HG03175 (cell line): ENCODE measurements at regions not wholly inside any gene's neighbourhood (a gene's known extent, or its start where the extent isn't known, plus 50 kb on each side); places are given as distances from the start of the nearest gene placed in this dataset.

ENCODE experiments used
- ATAC-seq: cut with Tn5 transposase; IDR thresholded peaks from one replicate; pipeline ENCODE4 v1.9.1; 2021; ENCODE audit warnings: mild to moderate bottlenecking, moderate library complexity; ENCODE audit not compliant: unreplicated experiment

GRCh38 chr3:34696831-34697230 is 898.4 kb downstream of the PDCD6IP start:
- ATAC-seq = no peak

- no peak for ATAC-seq
These were observed 904.6 kb downstream of the PDCD6IP start for GRCh38 chr3:34703053-34703452.

DNA sequence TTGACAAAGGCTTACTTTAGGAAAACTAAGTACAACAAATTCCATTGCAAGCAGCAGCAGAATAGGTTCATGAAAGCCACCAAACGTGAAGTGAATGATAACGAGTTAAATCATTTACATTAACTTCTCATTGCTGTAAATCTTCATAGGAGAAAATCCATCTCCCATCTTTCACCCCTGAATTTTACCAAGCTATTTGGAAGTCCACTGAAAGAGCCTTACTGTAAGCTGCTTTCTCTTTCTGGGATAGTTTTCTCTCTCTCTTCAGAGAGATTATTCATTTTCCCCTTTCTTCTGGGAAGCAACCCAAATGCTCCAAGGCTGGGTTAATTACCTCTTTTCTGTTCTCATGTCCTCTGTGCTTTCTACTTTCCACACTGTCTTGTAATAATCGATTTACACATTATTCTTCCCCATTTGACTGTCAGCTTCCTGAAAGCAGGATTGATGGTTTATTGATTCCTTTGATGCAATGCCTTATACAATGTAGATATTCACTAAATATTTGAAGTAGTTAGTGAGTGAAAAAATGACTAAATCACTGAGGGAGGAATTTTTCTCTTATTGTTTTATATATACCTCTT is 914.3 kb upstream of the ARPP21 start:
- no peak for ATAC-seq

DNA sequence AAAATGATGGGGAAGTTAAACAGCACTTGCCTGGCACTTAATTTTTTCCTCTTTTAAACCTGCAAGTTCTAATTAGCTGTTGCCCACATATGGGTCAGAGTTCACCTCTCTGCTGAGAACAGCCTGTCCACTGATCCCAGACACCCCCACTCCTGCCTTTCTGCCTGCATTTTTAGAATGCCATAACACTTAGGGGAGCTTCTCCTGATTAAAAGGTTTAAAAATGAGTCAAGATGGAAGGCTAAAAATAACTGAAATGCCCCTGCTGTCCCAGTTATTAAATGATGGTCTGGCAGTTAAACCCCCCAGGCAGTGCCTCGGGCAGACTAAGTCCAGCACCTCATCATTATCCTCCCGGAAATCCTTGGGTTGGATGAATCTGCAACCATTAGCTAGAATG is 913.6 kb upstream of the ARPP21 start:
- no peak for ATAC-seq

DNA sequence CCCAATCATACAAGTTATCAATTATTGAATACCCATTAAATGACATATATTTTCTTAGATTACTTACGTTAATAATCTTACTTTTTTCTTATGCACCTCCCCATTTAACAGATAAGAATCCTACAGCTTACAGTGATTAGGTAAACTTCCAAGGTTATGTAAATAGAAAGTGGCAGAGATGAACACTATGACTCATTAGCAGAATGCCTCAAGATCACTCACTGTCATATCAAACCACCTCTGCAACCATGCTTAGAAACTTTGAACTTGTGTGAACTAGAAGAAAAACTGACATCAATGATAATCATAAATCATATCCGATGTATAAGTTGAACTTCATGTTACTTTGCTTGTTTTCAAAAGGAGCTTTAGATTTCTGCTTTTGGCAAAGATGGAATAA is 911.6 kb upstream of the ARPP21 start:
- peak; percentile 62 for ATAC-seq

- no peak for ATAC-seq
These were observed 897.2 kb upstream of the ARPP21 start for GRCh38 chr3:34742151-34742550.

DNA sequence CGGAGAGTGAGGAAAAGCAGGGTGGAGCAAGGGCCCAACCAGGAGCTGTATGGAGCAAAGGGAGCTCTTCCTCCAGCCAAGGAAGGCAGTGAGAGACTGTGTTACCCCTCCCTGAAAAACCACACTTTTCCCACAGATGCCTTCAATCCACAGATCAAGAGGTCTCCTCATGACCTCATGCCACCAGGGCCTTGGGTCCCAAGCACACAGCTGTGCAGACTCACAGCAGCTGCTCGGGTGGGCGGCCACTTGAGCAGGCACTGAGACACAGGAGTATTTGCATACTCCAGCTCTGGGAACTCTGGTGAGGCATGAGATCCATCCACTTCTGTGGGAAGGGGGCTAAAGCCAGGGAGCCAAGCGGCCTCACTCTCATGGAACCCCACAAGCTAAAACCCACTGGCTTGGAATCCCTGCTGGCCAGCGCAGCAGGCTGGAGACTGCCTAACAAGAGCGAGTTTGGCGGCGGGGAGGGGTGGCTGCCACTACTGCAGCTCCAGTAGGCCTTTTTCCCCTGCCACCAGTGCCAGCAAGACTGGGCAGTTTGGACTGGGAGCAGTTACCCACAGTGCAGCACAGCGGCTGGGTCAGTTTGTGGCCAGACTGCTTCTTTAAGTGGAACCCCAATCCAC is 880.6 kb upstream of the ARPP21 start:
- no peak for ATAC-seq

- ATAC-seq = no peak
These were observed 861.9 kb upstream of the ARPP21 start for GRCh38 chr3:34777386-34777785.

- ATAC-seq = no peak
These were observed 860.2 kb upstream of the ARPP21 start for GRCh38 chr3:34779092-34779491.

DNA sequence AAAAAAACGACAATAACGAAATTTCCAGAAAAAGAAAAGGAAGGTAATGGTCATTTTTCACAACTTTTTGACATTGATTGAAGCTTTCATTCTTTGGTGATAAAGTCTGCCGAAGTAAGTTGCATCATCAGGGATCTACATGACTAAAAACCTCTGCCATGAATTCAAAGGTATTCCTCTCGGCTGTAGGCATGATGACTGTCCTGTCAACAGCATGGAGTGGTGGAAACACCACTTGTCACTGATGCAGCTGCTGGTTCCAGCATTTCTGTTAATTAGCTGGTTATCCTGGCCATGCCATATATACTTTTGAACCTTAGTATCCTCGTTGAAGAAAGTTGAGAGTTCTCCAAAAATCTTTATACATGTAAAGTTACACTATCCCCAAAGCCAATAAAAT is 859.0 kb upstream of the ARPP21 start:
- ATAC-seq = no peak

DNA sequence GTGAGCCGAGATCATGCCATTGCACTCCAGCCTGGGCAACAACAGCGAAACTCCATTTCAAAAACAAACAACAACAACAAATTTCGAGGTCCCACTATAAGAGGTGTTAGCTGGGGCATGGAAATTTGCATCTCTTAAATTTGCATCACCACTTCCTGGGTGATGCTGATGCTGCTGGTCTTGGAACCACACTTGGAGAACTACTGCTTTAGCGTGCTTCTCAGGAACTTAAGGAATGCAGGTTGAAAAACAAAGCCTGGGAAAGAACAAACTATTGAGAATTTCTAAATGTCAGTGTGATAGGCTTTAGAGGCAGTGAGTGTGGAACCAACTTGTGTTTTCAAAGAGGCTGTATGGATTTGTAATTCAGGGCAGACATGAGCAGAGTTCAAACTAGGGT is 858.4 kb upstream of the ARPP21 start:
- ATAC-seq = no peak

- no peak for ATAC-seq
These were observed 856.5 kb upstream of the ARPP21 start for GRCh38 chr3:34782871-34783270.

- ATAC-seq = no peak
These were observed 855.4 kb upstream of the ARPP21 start for GRCh38 chr3:34783876-34784275.

DNA sequence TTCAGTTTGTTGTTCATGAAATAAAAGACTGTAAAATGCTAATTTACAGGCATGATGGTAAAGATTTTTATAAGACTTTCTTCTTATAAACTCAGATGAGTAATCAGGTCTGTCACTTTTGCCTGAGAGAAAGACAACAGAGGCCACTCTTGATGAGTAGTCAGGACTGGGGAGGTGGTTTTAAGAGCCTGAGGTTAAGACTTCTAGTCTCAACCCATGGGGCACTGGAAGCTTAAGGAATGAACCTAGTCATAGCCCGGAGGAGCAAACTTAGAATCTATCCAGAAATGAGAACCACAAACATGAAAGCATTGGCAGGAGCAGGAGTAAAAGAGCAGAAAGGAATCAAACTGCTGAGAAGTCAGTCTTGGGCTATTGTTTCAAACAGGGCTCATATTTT is 846.3 kb upstream of the ARPP21 start:
- no peak for ATAC-seq

- no peak for ATAC-seq
These were observed 831.7 kb upstream of the ARPP21 start for GRCh38 chr3:34807611-34808010.

DNA sequence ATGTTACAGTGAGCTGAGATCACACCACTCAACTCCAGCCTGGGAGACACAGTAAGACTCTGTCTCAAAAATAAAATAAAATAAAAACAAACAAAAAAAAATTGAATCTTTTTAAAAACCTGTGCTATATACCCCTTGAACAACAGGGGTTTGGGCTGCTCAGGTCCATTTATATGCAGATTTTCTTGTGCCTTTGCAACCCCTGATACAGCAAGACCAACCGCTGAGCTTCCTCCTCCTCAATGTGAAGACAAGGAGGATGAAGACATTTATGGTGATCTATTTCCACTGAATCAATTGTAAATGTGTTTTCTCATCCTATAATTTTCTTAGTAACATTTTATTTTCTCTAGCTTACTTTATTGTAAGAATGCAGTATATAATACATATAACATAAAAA is 831.0 kb upstream of the ARPP21 start:
- ATAC-seq = no peak

- no peak for ATAC-seq
These were observed 810.5 kb upstream of the ARPP21 start for GRCh38 chr3:34828847-34829246.

DNA sequence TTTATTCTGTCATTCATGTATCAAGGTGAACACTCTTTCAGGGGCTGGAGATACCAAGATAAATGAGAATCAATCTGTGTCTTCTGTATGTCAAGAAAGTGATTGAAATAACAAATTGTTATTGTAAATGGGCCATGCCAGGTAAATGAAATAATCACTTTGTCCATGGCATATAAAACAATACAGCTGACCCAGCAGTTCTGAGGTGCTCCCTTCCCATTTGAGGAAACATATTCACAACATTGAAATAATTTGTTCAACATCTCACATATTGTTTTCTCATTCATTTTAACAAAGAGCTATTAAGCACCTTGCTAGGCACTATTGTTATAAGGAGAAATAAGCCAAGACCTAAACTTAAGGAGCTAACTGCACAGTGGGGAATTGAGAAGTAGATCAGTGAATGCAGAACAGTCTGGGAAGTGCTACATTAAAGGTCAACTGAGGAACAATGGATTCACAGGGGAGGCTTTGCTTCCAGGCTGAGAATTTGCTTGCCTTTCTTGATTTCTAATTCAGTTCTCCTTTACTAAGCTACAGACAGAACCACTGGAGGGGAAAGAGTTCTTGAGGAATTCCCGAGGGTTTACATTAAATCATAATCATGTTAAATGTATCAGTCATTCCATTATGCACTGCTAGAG is 806.3 kb upstream of the ARPP21 start:
- ATAC-seq = no peak

GRCh38 chr3:34837848-34838741 is 801.2 kb upstream of the ARPP21 start:
- ATAC-seq = no peak

DNA sequence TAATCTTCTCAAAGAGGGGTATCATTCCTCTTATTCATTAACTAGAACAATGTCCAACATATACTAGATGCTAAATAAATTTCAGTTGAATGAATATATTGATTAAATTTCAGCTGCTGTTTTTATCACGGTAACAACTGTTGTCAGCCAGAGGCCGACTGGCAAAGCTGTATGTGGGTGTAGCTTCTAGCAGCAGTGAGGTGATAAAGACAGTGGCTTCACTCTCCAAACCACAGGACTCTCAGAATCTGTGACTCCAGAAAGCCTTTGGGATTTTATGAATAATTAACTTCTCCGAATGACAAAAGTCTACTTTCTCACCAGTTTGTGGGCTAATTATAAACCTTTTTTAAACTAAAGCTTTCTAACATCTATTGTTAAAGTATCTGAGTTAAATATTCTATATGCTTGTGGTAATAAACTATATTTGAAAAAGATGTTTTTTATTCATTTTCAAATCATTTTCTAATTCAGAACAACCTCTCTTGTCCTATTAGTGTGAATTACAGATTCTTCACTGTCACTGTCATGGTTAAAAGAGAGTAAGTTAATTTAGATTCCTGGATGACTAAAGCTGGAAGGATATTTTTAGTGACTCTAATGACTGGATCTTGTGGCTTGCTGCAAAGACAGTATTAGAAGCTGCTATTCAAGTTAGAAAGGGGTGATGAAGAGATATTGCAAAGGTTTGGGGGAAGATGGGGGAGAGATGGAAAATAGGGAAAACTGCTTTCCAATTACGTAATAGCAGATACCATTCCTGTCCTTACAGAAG is 796.4 kb upstream of the ARPP21 start:
- ATAC-seq = no peak

- no peak for ATAC-seq
These were observed 795.1 kb upstream of the ARPP21 start for GRCh38 chr3:34844323-34844620.
